Muscle layer of colon (tissue), 2 donors: ENCODE measurements at regions not wholly inside any gene's neighbourhood (a gene's known extent, or its start where the extent isn't known, plus 50 kb on each side); places are given as distances from the start of the nearest gene placed in this dataset.

Source experiments
- H3K27ac ChIP-seq: one replicate; pipeline ENCODE4 v1.7.0; 2013; ENCODE audit warnings: low read depth, mild to moderate bottlenecking, low read length, moderate library complexity
- H3K27me3 ChIP-seq, 2 donors: one replicate each; pipeline ENCODE4 v1.7.0; 2013; ENCODE audit warnings: low read length in 2 of 2, mild to moderate bottlenecking in 2 of 2; ENCODE audit not compliant: insufficient read depth in 2 of 2, control insufficient read depth in 1 of 2
- H3K36me3 ChIP-seq: one replicate; pipeline ENCODE4 v1.7.0; 2013; ENCODE audit warnings: mild to moderate bottlenecking, low read length; ENCODE audit not compliant: insufficient read depth
- H3K4me1 ChIP-seq: one replicate; pipeline ENCODE4 v1.7.0; 2013; ENCODE audit warnings: mild to moderate bottlenecking, low read length; ENCODE audit not compliant: insufficient read depth
- H3K4me3 ChIP-seq, 2 donors: one replicate each; pipeline ENCODE4 v1.7.0; 2013; ENCODE audit warnings: low read length in 2 of 2, low read depth in 1 of 2, mild to moderate bottlenecking in 1 of 2, moderate library complexity in 1 of 2
- H3K9ac ChIP-seq: one replicate; pipeline ENCODE4 v1.7.0; 2013; ENCODE audit warnings: low read length
- H3K9me3 ChIP-seq: one replicate; pipeline ENCODE4 v1.7.0; 2013; ENCODE audit warnings: mild to moderate bottlenecking, low read length
- donor health status: abdominal sarcoma.
- donor health status: Adenocarcinoma of cecum.

DNA sequence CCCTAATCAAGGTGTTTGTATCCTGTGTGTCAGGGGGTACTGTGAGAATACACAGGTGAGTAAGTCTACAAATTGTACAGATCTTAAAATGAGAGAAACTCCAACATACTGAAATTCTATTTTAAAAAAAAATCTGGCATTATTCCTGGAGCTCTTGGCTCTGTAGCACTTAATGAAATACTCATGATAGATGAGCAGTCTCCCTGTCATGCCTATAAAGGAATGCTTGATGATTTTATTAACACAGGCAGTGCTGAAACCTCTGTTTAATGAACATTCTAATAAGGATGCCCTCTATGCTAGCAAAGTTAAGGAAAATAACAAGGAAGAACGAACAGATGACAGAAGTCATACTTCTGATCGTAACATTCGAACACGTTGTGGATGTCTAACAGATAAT lies 233.9 kb upstream of the NEGR1 start:
- H3K27ac ChIP-seq = no peak overlapping the region
- no peaks in the 10 kb centered on the region for H3K4me1 ChIP-seq
- no peaks in the 10 kb centered on the region for H3K36me3 ChIP-seq
- no peak overlapping the region for H3K4me3 ChIP-seq
- no peaks in the 10 kb centered on the region for H3K9me3 ChIP-seq
- no peaks in the 10 kb centered on the region for H3K27me3 ChIP-seq
- H3K9ac ChIP-seq = no peak overlapping the region

DNA sequence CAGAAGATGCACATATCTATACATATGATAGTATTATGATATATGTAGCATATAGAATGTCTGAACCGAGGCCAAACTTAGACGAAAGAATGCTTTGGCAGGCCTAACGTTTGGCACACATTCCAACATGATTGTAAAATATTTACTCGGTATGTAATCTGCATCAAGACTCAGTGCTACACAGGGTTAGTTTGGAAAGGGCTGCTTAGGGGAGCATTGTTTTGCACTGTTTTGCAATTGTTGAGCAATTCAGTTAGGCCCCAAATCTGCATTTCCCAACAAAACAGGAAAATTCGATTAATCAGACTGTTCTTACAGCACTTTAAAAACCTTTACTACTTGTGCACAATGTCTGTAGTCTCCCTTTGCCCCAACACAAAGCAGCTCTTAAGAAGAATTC lies 216.0 kb upstream of the NEGR1 start:
- no peak overlapping the region for H3K9ac ChIP-seq
- no peak overlapping the region for H3K4me3 ChIP-seq
- H3K36me3 ChIP-seq = no peaks in the 10 kb centered on the region
- H3K9me3 ChIP-seq = no peaks in the 10 kb centered on the region
- no peak overlapping the region for H3K27ac ChIP-seq
- H3K27me3 ChIP-seq = no peaks in the 10 kb centered on the region
- H3K4me1 ChIP-seq = no peaks in the 10 kb centered on the region

DNA sequence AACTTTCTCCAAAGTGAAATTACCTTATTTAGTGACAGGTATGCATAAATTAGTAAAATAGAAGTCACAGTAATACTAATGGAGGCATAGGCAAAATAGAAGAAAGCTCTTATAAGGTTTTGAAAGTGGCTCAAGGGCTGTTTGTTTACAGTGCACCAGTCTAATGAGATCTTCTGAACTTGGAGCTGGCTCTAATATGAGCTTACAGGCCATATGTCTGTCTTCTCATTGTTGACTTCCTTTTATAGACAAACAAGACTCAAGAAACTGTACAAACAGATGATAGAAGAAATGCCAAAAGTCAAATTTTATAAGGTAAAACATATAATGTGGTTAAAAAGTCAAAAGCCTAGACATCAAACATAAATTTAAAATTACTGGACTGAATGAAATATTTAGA lies 207.5 kb upstream of the NEGR1 start:
- no peak overlapping the region for H3K9ac ChIP-seq
- no peaks in the 10 kb centered on the region for H3K36me3 ChIP-seq
- H3K27ac ChIP-seq = no peak overlapping the region
- H3K9me3 ChIP-seq = no peaks in the 10 kb centered on the region
- H3K27me3 ChIP-seq = no peaks in the 10 kb centered on the region
- H3K4me1 ChIP-seq = no peaks in the 10 kb centered on the region
- H3K4me3 ChIP-seq = no peak overlapping the region

DNA sequence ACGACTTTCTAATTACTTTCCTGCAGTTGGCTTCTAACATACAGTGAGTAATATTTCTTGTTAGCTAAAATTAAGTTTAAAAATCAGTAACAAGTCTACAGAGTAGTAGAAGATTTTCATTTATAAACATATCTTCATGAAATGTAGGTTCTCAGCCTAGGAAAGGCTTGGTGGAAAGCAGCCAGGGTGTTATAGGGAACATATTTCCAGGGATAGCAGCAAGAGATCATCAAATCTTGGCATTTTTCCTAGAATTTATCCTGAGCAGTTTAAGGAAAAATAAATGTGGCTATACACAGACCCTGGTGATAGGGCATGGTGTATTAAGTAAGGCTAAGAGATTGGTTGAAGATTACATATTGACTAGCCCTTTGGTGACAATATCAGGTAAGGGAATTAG lies 203.5 kb upstream of the NEGR1 start:
- Histone ChIP-seq H3K36me3 (no peaks in the 10 kb centered on the region), H3K9ac (no peak overlapping the region), H3K4me3 (no peak overlapping the region), H3K9me3 (no peaks in the 10 kb centered on the region), H3K4me1 (no peaks in the 10 kb centered on the region), H3K27ac (no peak overlapping the region), H3K27me3 (no peaks in the 10 kb centered on the region)

DNA sequence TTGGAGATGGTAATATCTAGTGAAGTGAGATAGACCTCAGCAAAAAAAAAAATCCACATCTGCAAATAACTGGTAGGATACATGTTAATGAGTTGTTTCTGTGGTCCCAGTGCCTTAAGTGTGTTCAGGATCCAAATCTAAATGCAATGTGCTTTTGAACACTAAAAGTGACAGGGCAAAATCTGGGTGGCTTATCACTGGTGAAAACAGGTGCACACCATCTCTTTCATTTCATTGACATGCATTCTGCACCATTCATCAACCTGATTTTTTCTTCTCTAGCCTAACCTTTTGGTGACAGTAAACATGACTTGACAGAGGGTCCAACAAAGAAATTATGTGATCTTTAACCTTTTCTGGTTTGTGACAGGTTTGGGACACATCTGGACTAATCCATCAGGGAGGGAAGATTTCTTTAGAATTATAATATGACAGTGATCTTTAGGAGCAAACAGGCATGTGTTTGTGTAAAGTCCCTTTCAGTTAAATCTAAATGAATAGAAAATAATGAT lies 201.6 kb upstream of the NEGR1 start:
- Histone ChIP-seq H3K9ac (no peak overlapping the region), H3K4me3 (no peak overlapping the region), H3K4me1 (no peaks in the 10 kb centered on the region), H3K27me3 (no peaks in the 10 kb centered on the region), H3K9me3 (no peaks in the 10 kb centered on the region), H3K27ac (no peak overlapping the region), H3K36me3 (no peaks in the 10 kb centered on the region)

DNA sequence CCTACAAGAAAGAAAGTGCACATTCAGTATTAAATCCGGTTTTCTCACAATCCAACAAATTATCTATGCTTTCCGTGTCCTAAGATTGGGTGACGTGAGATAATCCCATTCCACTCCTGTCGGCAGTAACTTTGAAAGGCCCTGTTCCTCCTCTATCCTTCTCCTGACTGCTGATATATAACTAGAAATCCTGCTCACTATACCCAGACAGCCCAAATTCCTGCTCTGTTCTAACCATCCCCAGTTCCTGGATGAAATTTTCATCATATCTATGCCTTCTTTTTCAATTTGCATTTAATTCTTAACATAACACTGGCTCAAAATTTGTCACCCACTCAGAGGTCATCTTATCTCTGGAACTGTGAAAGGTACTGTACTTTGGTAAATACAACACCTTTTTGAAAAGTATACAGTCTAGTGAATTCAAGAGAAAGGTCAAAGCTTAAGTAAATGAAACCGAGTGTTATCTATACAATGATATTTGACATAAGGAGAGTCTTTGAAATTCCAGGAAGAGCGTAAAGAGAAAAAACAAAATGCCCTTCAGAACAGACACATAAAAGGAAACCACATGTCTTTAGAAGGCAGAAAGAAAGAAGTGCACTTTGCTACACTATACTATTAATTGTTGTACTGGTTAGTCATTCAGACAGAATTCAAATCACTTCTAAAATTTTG lies 200.5 kb upstream of the NEGR1 start:
- Histone ChIP-seq H3K9ac (no peak overlapping the region), H3K4me1 (no peaks in the 10 kb centered on the region), H3K36me3 (no peaks in the 10 kb centered on the region), H3K27ac (no peak overlapping the region), H3K27me3 (no peaks in the 10 kb centered on the region), H3K4me3 (no peak overlapping the region), H3K9me3 (no peaks in the 10 kb centered on the region)

DNA sequence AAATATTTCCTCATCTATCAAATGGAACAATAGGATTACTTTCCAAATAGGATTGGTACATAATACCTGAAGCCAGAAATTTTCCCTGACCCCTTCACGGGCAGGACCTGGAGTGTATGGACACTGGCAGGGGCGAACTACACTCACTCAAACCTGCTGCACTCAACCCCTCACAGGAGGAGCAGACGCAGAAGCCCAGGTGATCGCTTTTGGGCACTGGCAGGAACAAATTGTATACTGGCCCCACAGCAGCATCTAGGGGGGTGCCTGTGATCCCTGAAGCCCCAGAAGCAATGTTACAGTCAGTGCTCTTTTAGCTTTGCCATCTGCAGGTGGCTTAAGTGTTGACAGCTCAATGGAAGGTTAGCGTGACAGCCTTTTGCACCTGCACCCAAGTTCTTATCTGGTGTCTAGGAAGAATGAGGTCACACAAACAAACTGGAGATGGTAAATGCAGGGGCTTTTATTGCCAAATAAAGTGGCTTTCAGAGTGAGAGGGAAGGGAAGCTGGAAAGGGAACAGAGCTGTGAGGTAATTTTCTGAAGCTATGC lies 199.2 kb upstream of the NEGR1 start:
- no peak overlapping the region for H3K4me3 ChIP-seq
- H3K4me1 ChIP-seq = no peaks in the 10 kb centered on the region
- no peaks in the 10 kb centered on the region for H3K36me3 ChIP-seq
- no peak overlapping the region for H3K27ac ChIP-seq
- H3K9ac ChIP-seq = no peak overlapping the region
- no peaks in the 10 kb centered on the region for H3K27me3 ChIP-seq
- no peaks in the 10 kb centered on the region for H3K9me3 ChIP-seq

DNA sequence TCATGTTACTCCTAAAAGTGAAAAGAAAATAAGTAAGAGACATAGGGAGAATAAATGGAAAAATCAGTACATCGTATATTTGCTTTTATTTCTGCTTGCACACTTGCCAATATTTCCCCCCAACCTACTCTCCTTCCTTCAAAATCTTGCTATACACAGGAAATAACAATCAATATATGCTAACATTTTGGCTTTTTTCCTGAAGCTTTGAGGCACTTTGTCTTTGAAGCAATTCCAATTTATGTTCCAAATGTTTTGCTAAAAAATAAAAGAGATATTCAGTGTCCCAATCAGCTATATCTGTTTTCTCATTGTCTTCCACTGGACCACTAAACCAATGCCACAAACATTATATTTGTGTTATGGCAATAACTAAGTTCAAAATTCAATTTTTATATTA lies 184.0 kb upstream of the NEGR1 start:
- H3K27ac ChIP-seq = no peak overlapping the region
- no peaks in the 10 kb centered on the region for H3K9me3 ChIP-seq
- H3K36me3 ChIP-seq = no peaks in the 10 kb centered on the region
- no peaks in the 10 kb centered on the region for H3K4me1 ChIP-seq
- no peak overlapping the region for H3K4me3 ChIP-seq
- no peak overlapping the region for H3K9ac ChIP-seq
- H3K27me3 ChIP-seq = no peaks in the 10 kb centered on the region

DNA sequence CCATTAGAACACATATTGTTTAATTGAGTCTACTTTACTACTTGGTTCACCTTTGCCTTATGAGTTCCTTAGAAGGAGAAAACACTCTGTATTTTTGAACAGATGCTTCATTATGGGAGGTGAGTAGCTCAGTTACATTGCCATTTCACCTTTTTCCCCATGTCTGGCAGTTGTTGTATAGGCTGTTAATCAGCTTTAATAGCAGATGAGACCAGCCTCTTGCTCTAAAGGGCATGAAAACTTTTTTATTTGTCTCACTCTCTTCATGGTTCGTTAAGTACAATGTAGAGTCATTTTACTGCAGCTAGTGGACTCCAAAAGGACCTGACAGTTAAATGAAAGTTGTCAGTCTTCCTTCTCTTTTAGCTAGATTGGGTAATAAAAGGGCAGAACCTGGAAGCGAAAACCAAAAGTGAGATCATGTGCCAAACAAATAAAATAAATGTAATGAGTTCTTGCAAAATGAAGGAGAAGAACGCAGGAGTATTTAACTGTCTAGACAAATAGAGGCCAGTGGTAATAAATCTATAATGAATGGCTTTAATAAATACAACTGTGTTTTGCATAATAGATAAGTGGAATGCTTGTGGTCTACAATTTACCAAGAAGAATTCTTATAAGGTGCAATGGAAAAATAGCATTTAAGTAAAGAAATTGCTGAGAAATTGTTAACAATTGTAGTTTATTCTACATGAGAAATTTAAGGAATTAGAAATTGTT lies 180.0 kb upstream of the NEGR1 start:
- H3K4me1 ChIP-seq = no peaks in the 10 kb centered on the region
- H3K9me3 ChIP-seq = no peaks in the 10 kb centered on the region
- no peak overlapping the region for H3K27ac ChIP-seq
- no peak overlapping the region for H3K9ac ChIP-seq
- H3K36me3 ChIP-seq = no peaks in the 10 kb centered on the region
- no peaks in the 10 kb centered on the region for H3K27me3 ChIP-seq
- H3K4me3 ChIP-seq = no peak overlapping the region

DNA sequence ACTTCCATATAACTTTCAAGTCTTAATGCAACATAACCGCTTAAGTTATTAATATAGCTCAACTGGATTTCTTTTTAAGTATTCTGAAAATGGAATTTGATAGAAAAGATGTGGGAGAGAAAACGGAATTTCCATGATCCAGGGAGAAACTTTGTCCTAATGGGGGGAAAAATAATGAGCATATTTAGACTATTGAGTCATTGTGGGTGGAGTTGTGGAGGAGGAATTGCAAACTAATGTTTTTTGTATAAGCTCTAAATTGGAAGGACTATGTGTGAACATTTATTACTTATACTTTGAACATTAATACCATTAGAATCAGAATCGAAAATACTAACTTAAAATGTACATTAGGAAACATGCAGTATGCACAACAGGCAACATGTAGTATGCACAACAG lies 159.9 kb upstream of the NEGR1 start:
- H3K36me3 ChIP-seq = no peaks in the 10 kb centered on the region
- H3K9ac ChIP-seq = no peak overlapping the region

DNA sequence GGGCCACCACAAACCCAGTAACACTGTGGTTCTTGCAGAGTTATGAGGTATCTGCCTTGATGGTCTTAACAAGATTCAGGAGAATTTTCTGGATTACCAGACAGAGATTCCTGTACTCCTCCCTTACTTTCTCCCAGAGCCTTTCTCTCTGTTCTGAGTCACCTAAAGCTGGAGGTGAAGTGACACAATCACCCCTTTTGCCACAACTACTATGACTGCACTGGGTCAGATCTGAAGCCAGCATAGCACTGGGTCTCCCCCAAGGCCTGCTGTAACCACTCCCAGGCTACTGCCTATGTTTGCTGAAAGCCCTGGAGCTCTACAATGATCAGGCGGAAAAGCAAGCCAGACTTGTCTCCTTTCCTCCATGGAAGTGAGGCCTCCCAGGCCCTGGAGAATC lies 156.7 kb upstream of the NEGR1 start:
- no peak overlapping the region for H3K9ac ChIP-seq
- no peak overlapping the region for H3K27ac ChIP-seq
- H3K9me3 ChIP-seq = no peaks in the 10 kb centered on the region
- no peaks in the 10 kb centered on the region for H3K27me3 ChIP-seq
- H3K4me3 ChIP-seq = no peak overlapping the region
- no peaks in the 10 kb centered on the region for H3K4me1 ChIP-seq
- H3K36me3 ChIP-seq = no peaks in the 10 kb centered on the region

More for the DNA sequence above, 159.9 kb upstream of the NEGR1 start:
- Histone ChIP-seq H3K4me1 (no peaks in the 10 kb centered on the region), H3K9me3 (no peaks in the 10 kb centered on the region), H3K27ac (no peak overlapping the region), H3K4me3 (no peak overlapping the region), H3K27me3 (no peaks in the 10 kb centered on the region)
